DMS53 treated with DMSO at 0.1 percent for 48 hours (cell line): ENCODE measurements at regions not wholly inside any gene's neighbourhood (a gene's known extent, or its start where the extent isn't known, plus 50 kb on each side); places are given as distances from the start of the nearest gene placed in this dataset.
"Not testable (repeated sequence)": the region's sequence is repeated elsewhere in the genome, so short reads cannot be mapped to it uniquely, and the experiment has no call there.

ENCODE experiments used
- DNase-seq: peaks from one replicate; lab custom pipeline; 2025; ENCODE audit not compliant: unreplicated experiment; lab: John Stamatoyannopoulos, UW

GRCh38 chr1:228668553-228669241, 66.6 kb upstream of the RHOU start:
- DNase-seq = no peak

- no peak for DNase-seq
These were observed 66.1 kb upstream of the RHOU start for GRCh38 chr1:228669242-228669585.

GRCh38 chr1:228681076-228681565, 54.2 kb upstream of the RHOU start:
- not testable (repeated sequence) for DNase-seq

- DNase-seq = no peak
These were observed 51.9 kb upstream of the RHOU start for GRCh38 chr1:228683428-228683827.

GRCh38 chr1:228684607-228685006, 50.7 kb upstream of the RHOU start:
- no peak for DNase-seq

- no peak for DNase-seq
These were observed 50.1 kb upstream of the RHOU start for GRCh38 chr1:228685081-228685660.
